ENCODE measurements at regions not wholly inside any gene's neighbourhood (a gene's known extent, or its start where the extent isn't known, plus 50 kb on each side); places are given as distances from the start of the nearest gene placed in this dataset.

DNA sequence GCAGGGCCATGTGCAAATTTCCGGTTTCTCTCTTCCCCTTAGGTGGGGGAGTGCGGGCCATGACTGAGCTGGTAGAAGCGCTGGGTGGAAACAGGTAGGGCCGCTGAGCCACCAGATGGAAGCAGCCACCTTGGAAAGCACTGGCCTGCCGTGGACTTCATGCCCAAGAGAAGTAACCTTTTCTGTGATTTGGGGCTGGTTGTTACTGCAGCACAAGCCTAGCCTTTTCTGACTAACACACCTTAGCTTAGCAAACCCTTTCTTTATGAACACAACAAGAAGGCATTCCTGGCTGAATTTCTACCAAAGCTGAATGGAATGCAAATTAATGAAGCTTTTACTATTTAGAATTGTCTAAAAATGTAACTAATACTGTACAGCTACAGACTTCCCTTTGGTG is 149.6 kb upstream of the UBE2E1 start:
- H3K36me3 Mint-ChIP-seq (ENCODE audit: insufficient read depth in 2 of 2): peaks cover 0 to 3% of the 10 kb centered on the region in 2 donors
- H3K27ac Mint-ChIP-seq: no peak overlapping the region
- DNase-seq (no peak), ATAC-seq (replicated peaks in 1 of 2) (no peak)
- no peak overlapping the region for H3K4me3 Mint-ChIP-seq
- peaks cover 7% of the 10 kb centered on the region for H3K4me1 Mint-ChIP-seq (ENCODE audit: low read depth)
- peaks cover 4 to 6% of the 10 kb centered on the region in 2 donors for H3K9me3 Mint-ChIP-seq
- peaks cover 16% of the 10 kb centered on the region for H3K27me3 Mint-ChIP-seq (ENCODE audit: low read depth)

DNA sequence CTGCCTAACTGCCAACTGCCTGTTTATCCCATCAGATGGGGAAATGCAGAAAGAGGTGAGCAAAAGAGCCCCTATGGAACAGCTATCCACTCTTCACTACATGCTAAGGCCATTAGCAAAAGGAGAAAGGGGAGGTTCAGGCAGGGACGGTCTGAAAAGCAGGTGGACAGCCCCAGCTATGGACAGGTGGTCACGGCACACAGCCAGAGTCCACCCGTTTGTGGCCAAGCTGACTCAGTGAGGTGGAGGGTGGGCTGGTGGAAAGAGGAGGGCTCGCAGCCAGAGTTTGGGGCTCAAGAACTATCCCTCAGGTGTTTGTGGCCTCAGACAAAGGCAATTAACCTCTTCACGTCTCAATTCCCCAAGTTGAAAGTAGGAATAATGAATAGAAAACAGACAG is 148.9 kb upstream of the UBE2E1 start:
- DNase-seq: no peak
- Mint-ChIP-seq H3K27ac (no peak overlapping the region), H3K36me3 (ENCODE audit: insufficient read depth in 2 of 2) (peaks cover 0 to 3% of the 10 kb centered on the region in 2 donors), H3K4me3 (no peak overlapping the region), H3K4me1 (ENCODE audit: low read depth) (peaks cover 7% of the 10 kb centered on the region), H3K9me3 (peaks cover 4 to 6% of the 10 kb centered on the region in 2 donors), H3K27me3 (ENCODE audit: low read depth) (peaks cover 22% of the 10 kb centered on the region)
- no peak for ATAC-seq (replicated peaks in 1 of 2)

GRCh38 chr3:23657647-23658046 is 148.1 kb upstream of the UBE2E1 start:
- Mint-ChIP-seq H3K4me3 (no peak overlapping the region), H3K27me3 (ENCODE audit: low read depth) (peaks cover 28% of the 10 kb centered on the region), H3K4me1 (ENCODE audit: low read depth) (peaks cover 7% of the 10 kb centered on the region), H3K9me3 (peaks cover 4 to 6% of the 10 kb centered on the region in 2 donors), H3K36me3 (ENCODE audit: insufficient read depth in 2 of 2) (peaks cover 0 to 3% of the 10 kb centered on the region in 2 donors), H3K27ac (no peak overlapping the region)
- no peak for ATAC-seq (replicated peaks in 1 of 2)
- no peak for DNase-seq

- peaks cover 0 to 3% of the 10 kb centered on the region in 2 donors for H3K36me3 Mint-ChIP-seq (ENCODE audit: insufficient read depth in 2 of 2)
- no peak for ATAC-seq (replicated peaks in 1 of 2)
- peaks cover 4 to 5% of the 10 kb centered on the region in 2 donors for H3K9me3 Mint-ChIP-seq
- H3K27ac Mint-ChIP-seq: no peak overlapping the region
- no peak for DNase-seq
- peaks cover 37% of the 10 kb centered on the region for H3K27me3 Mint-ChIP-seq (ENCODE audit: low read depth)
- peaks cover 7% of the 10 kb centered on the region for H3K4me1 Mint-ChIP-seq (ENCODE audit: low read depth)
- no peak overlapping the region for H3K4me3 Mint-ChIP-seq
Observed at GRCh38 chr3:23659274-23659673, 146.5 kb upstream of the UBE2E1 start.

GRCh38 chr3:23659840-23660430 is 145.8 kb upstream of the UBE2E1 start:
- H3K27ac Mint-ChIP-seq: no peak overlapping the region
- peaks cover 4 to 5% of the 10 kb centered on the region in 2 donors for H3K9me3 Mint-ChIP-seq
- H3K4me1 Mint-ChIP-seq (ENCODE audit: low read depth): peaks cover 7% of the 10 kb centered on the region
- ATAC-seq (replicated peaks in 1 of 2): no peak
- no peak overlapping the region for H3K4me3 Mint-ChIP-seq
- peaks cover 0 to 3% of the 10 kb centered on the region in 2 donors for H3K36me3 Mint-ChIP-seq (ENCODE audit: insufficient read depth in 2 of 2)
- DNase-seq: no peak
- peaks cover 37% of the 10 kb centered on the region for H3K27me3 Mint-ChIP-seq (ENCODE audit: low read depth)

DNA sequence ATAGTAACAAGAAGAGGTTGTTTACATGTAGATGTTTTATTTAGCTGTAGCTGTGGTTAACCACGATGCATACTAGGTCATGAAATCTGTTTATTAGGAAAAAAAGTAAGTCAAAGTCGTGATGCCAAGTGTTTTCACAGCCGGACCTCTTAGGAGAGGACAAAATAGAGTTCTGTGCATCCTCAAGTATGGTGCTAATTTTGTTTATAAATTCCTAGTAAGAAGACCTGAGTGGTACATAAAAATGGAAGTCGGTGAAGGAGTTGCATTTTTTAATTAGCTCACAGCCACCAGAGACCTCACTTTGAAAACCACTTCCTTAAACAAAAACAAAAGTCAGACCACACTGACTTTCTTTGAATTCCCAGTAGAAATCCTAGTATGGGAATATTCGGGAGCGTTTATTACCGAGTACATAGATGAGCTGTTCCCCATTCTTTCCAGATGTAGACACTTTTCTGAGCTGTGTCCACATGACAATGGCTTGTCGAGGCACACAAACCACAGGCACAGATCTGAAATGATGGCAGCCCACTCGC is 143.6 kb upstream of the UBE2E1 start:
- H3K36me3 Mint-ChIP-seq (ENCODE audit: insufficient read depth in 2 of 2): no peaks in the 10 kb centered on the region
- no peak overlapping the region for H3K4me3 Mint-ChIP-seq
- ATAC-seq (replicated peaks in 1 of 2) (no peak), DNase-seq (no peak)
- H3K27me3 Mint-ChIP-seq (ENCODE audit: low read depth): peaks cover 37% of the 10 kb centered on the region
- no peaks in the 10 kb centered on the region for H3K9me3 Mint-ChIP-seq
- H3K4me1 Mint-ChIP-seq (ENCODE audit: low read depth): peaks cover 7% of the 10 kb centered on the region
- no peak overlapping the region for H3K27ac Mint-ChIP-seq

- Mint-ChIP-seq H3K27ac (no peak overlapping the region), H3K4me1 (ENCODE audit: low read depth) (peaks cover 7% of the 10 kb centered on the region), H3K36me3 (ENCODE audit: insufficient read depth in 2 of 2) (no peaks in the 10 kb centered on the region), H3K4me3 (no peak overlapping the region), H3K9me3 (no peaks in the 10 kb centered on the region), H3K27me3 (ENCODE audit: low read depth) (peaks cover 37% of the 10 kb centered on the region)
- DNase-seq (no peak), ATAC-seq (replicated peaks in 1 of 2) (no peak)
Observed at GRCh38 chr3:23663246-23663645, 142.5 kb upstream of the UBE2E1 start.

DNA sequence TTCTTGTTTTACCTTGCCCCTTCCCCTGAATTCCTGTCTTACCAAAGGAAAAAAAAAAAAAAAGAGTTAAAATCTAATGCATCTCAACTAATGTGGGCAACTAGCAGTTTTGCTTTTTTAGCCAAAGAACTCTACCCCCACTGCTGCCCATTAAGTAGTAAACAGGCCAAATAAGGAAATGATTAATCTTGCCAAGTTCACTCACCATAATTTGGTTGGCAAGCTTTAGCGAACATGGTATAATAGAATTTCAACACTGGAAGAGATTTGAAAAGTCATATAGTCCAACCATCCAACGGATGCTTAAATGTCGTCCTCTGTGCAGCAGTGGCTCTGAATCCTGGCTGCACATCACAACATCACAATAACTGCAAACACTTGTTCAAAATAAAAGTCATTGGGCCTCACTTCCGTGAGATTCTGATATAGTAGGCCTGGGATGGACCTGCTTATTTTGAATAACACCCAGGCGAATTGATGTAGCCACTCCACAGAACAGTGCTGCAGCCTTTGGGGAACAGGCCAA is 142.0 kb upstream of the UBE2E1 start:
- no peak overlapping the region for H3K4me3 Mint-ChIP-seq
- peaks cover 37% of the 10 kb centered on the region for H3K27me3 Mint-ChIP-seq (ENCODE audit: low read depth)
- H3K27ac Mint-ChIP-seq: no peak overlapping the region
- no peak for ATAC-seq (replicated peaks in 1 of 2)
- H3K36me3 Mint-ChIP-seq (ENCODE audit: insufficient read depth in 2 of 2): no peaks in the 10 kb centered on the region
- no peaks in the 10 kb centered on the region for H3K9me3 Mint-ChIP-seq
- peaks cover 7% of the 10 kb centered on the region for H3K4me1 Mint-ChIP-seq (ENCODE audit: low read depth)
- no peak for DNase-seq

- Mint-ChIP-seq H3K36me3 (ENCODE audit: insufficient read depth in 2 of 2) (no peaks in the 10 kb centered on the region), H3K4me1 (ENCODE audit: low read depth) (peaks cover 4% of the 10 kb centered on the region), H3K9me3 (no peaks in the 10 kb centered on the region), H3K27me3 (ENCODE audit: low read depth) (peaks cover 40% of the 10 kb centered on the region), H3K27ac (no peak overlapping the region), H3K4me3 (no peak overlapping the region)
- no peak for DNase-seq
- peak in 1 of 2 donors; percentile 53 for ATAC-seq (replicated peaks in 1 of 2)
Observed at GRCh38 chr3:23664459-23664858, 141.3 kb upstream of the UBE2E1 start.

DNA sequence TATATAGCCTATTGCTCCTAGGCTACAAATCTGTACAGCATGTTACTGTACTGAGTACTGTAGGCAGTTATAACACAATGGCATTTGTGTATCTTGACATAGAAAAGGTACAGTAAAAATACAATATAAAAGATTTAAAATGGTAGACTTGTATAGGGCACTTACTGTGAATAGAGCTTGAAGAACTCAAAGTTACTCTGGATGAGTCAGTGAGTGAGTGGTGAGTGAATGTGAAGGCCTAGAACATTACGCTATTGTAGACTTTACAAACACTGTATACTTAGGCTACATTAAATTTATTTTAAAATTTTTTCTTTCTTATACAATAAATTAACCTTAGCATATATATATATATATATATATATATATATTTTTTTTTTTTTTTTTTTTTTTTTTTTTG is 140.0 kb upstream of the UBE2E1 start:
- Mint-ChIP-seq H3K27ac (no peak overlapping the region), H3K4me3 (no peak overlapping the region), H3K36me3 (ENCODE audit: insufficient read depth in 2 of 2) (no peaks in the 10 kb centered on the region), H3K9me3 (no peaks in the 10 kb centered on the region), H3K4me1 (ENCODE audit: low read depth) (no peaks in the 10 kb centered on the region), H3K27me3 (ENCODE audit: low read depth) (peaks cover 40% of the 10 kb centered on the region)
- DNase-seq (no peak), ATAC-seq (replicated peaks in 1 of 2) (no peak)

DNA sequence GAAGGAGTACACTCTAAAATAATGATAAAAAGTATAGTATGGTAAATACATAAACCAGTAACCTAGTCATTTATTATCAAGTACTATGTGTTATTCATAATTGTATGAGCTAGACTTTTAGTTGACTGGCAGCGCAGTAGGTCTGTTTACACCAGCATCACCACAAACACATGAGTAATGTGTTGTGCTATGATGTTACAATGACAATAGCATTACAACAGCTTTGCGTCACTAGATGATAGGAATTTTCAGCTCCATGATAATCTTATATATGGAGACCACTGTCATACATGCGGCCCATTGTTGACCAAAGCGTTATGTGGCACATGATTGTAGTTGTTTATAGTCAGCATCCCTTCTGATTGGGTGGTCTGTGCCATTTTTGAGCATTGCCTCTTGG is 138.9 kb upstream of the UBE2E1 start:
- Mint-ChIP-seq H3K4me3 (no peak overlapping the region), H3K9me3 (no peaks in the 10 kb centered on the region), H3K36me3 (ENCODE audit: insufficient read depth in 2 of 2) (no peaks in the 10 kb centered on the region), H3K27me3 (ENCODE audit: low read depth) (peaks cover 36% of the 10 kb centered on the region), H3K27ac (no peak overlapping the region), H3K4me1 (ENCODE audit: low read depth) (no peaks in the 10 kb centered on the region)
- DNase-seq (no peak), ATAC-seq (replicated peaks in 1 of 2) (no peak)

DNA sequence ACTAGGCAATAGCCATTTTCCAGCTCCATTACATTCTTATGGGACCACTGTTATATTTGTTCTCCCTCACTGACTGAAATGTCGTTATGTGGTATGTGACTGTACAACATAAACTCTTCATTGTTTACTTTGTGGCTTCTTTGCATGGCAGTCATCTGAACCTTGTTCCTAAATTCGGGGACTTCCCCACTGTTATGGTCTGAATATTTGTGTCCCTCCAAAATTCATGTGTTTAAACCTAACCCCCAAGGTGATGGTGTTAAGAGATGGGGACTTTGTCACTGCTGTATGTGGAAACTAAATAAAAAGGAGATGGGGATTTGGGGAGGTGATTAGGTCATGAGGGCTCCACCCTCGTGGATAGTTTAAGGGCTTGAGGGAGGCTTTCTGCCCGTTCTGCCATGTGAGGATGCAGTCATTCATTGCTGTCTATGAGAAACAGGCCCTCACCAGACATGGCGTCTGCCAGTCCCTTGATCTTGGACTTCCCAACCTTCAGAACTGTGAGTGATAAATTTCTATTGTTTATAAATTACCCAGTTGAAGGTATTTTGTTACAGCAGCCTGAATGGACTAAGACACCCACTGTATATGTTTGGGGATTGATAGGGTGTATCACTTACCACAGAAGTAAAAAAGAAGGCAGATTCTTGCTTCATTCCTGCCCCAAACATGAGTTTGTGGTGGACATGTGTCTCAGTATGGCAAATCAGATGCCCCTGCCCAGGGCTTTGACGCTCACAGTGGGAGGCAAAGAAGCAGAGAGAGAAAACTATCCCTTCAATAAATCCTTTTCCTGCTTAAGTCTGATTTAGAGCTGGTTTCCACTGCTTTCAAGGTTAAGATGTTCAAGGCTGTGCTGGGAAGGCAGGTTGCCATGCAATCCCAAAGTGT is 138.0 kb upstream of the UBE2E1 start:
- Mint-ChIP-seq H3K36me3 (ENCODE audit: insufficient read depth in 2 of 2) (no peaks in the 10 kb centered on the region), H3K27ac (no peak overlapping the region), H3K9me3 (no peaks in the 10 kb centered on the region), H3K4me3 (no peak overlapping the region), H3K4me1 (ENCODE audit: low read depth) (no peaks in the 10 kb centered on the region), H3K27me3 (ENCODE audit: low read depth) (peaks cover 29% of the 10 kb centered on the region)
- ATAC-seq (replicated peaks in 1 of 2) (no peak), DNase-seq (no peak)

DNA sequence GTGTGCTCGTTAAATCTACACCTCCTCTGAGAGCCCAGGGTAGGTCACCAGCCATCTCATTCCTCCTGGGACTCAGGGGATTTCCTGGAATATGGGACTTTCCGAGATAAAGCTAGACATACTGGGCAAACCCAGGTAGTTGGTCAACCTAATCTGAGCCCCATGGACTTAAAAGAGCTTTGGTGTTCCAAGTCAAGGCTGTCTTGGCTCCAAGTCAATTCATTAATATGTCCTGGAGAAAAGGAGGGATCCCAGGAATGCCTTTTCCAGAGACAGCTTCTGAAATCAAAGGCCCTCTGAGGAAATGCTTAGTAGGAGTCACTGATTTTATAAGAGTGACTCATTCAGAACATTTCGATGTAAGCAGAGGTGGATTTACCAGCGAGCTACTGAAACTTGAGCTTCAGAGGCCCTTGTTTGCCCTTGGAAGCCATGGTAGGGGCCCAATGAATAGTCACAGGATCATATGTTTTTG is 137.3 kb upstream of the UBE2E1 start:
- Mint-ChIP-seq H3K27ac (no peak overlapping the region), H3K9me3 (no peaks in the 10 kb centered on the region), H3K4me1 (ENCODE audit: low read depth) (no peaks in the 10 kb centered on the region), H3K36me3 (ENCODE audit: insufficient read depth in 2 of 2) (no peaks in the 10 kb centered on the region), H3K27me3 (ENCODE audit: low read depth) (peaks cover 28% of the 10 kb centered on the region), H3K4me3 (no peak overlapping the region)
- ATAC-seq (replicated peaks in 1 of 2): no peak
- no peak for DNase-seq

Measured in activated T-cell treated with anti-CD3 and anti-CD28 coated beads, Interleukin-2, amount 50 U/mL, for 72 hours (primary cell).